NCI-H128 (cell line): ENCODE measurements at regions not wholly inside any gene's neighbourhood (a gene's known extent, or its start where the extent isn't known, plus 50 kb on each side); places are given as distances from the start of the nearest gene placed in this dataset.
"Not testable (repeated sequence)": the region's sequence is repeated elsewhere in the genome, so short reads cannot be mapped to it uniquely, and the experiment has no call there.

Experiments used
- DNase-seq: peaks from one replicate; lab custom pipeline; 2025; ENCODE audit not compliant: unreplicated experiment; lab: John Stamatoyannopoulos, UW

GRCh38 chr10:78231939-78232338 is 198.3 kb downstream of the RPS24 start:
- DNase-seq, result no peak

GRCh38 chr10:78236416-78237015 is 202.9 kb downstream of the RPS24 start:
- DNase-seq, result no peak

GRCh38 chr10:78237951-78238350 is 204.3 kb downstream of the RPS24 start:
- DNase-seq, result not testable (repeated sequence)

- no peak for DNase-seq
Observed at GRCh38 chr10:78247266-78247665, 213.6 kb downstream of the RPS24 start.

- DNase-seq, result no peak
Observed at GRCh38 chr10:78247821-78248220, 214.2 kb downstream of the RPS24 start.

- DNase-seq, result no peak
Observed at GRCh38 chr10:78248651-78249464, 215.2 kb downstream of the RPS24 start.

- DNase-seq, result no peak
Observed at GRCh38 chr10:78249690-78250089, 216.0 kb downstream of the RPS24 start.

- DNase-seq, result no peak
Observed at GRCh38 chr10:78250313-78251015, 216.8 kb downstream of the RPS24 start.

GRCh38 chr10:78251016-78251385 is 217.3 kb downstream of the RPS24 start:
- DNase-seq, result no peak

GRCh38 chr10:78252286-78252685 is 218.6 kb downstream of the RPS24 start:
- no peak for DNase-seq

GRCh38 chr10:78253063-78253853 is 219.6 kb downstream of the RPS24 start:
- no peak for DNase-seq

GRCh38 chr10:78254013-78254412 is 220.3 kb downstream of the RPS24 start:
- DNase-seq, result no peak

- DNase-seq, result no peak
Observed at GRCh38 chr10:78255214-78255613, 221.6 kb downstream of the RPS24 start.

GRCh38 chr10:78255796-78256638 is 222.4 kb downstream of the RPS24 start:
- no peak for DNase-seq

- DNase-seq, result no peak
Observed at GRCh38 chr10:78258323-78259030, 224.8 kb downstream of the RPS24 start.

- DNase-seq, result no peak
Observed at GRCh38 chr10:78259391-78259790, 225.7 kb downstream of the RPS24 start.

- no peak for DNase-seq
Observed at GRCh38 chr10:78260141-78260540, 226.5 kb downstream of the RPS24 start.

- no peak for DNase-seq
Observed at GRCh38 chr10:78260680-78261079, 227.0 kb downstream of the RPS24 start.

GRCh38 chr10:78261291-78261690 is 227.6 kb downstream of the RPS24 start:
- DNase-seq, result no peak

GRCh38 chr10:78262860-78263259 is 229.2 kb downstream of the RPS24 start:
- no peak for DNase-seq
